Vagina (tissue), 2 donors: ENCODE measurements at regions not wholly inside any gene's neighbourhood (a gene's known extent, or its start where the extent isn't known, plus 50 kb on each side); places are given as distances from the start of the nearest gene placed in this dataset.
"Not testable (repeated sequence)": the region's sequence is repeated elsewhere in the genome, so short reads cannot be mapped to it uniquely, and the experiment has no call there.

ENCODE experiments used
- POLR2A ChIP-seq, 2 donors: fragments of 450-650 bp; IDR thresholded peaks; one replicate each; pipeline ENCODE4 v1.6.1; 2017; ENCODE audit warnings: antibody characterized with exemption in 2 of 2, mild to moderate bottlenecking in 2 of 2, moderate library complexity in 2 of 2
- POLR2AphosphoS5 ChIP-seq, 2 donors: sonication (generic); formaldehyde crosslinking; IDR thresholded peaks; one replicate each; pipeline ENCODE4 v1.9.0; 2017; ENCODE audit warnings: antibody characterized with exemption in 2 of 2, mild to moderate bottlenecking in 2 of 2, low read depth in 1 of 2; ENCODE audit not compliant: insufficient read depth in 1 of 2
- TF ChIP-seq, protein P1 (sequence below), 3 experiments: fragments of 450-650 bp in 2 of 3; fragments of 200-600 bp in 1 of 3; sonication (generic) in 1 of 3; IDR thresholded peaks; one replicate each; pipeline ENCODE4 v1.5.1; 2017 to 2019; ENCODE audit warnings: antibody characterized with exemption in 3 of 3, mild to moderate bottlenecking in 2 of 3, moderate library complexity in 2 of 3

DNA sequence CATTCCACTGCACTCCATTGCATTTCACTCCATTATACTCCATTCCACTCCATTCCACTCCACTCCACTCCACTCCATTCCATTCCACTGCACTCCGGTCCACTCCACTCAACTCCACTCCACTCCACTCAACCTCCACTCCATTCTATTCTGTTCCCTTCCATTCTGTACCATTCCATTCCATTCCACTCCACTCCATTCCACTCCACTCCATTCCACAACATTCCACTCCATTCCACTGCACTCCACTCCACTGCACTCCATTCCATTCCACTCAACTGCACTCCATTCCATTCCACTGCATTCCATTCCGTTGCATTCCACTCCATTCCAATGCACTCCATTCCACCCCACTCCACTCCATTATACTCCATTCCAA, 2565.3 kb upstream of the TPTE start:
- TF ChIP-seq POLR2AphosphoS5 (IDR thresholded peaks at IDR 0.05; ENCODE audit: insufficient read depth in 1 of 2, low read depth in 1 of 2); POLR2A (IDR thresholded peaks at IDR 0.05): not testable (repeated sequence)
- TF ChIP-seq, protein P1, sequence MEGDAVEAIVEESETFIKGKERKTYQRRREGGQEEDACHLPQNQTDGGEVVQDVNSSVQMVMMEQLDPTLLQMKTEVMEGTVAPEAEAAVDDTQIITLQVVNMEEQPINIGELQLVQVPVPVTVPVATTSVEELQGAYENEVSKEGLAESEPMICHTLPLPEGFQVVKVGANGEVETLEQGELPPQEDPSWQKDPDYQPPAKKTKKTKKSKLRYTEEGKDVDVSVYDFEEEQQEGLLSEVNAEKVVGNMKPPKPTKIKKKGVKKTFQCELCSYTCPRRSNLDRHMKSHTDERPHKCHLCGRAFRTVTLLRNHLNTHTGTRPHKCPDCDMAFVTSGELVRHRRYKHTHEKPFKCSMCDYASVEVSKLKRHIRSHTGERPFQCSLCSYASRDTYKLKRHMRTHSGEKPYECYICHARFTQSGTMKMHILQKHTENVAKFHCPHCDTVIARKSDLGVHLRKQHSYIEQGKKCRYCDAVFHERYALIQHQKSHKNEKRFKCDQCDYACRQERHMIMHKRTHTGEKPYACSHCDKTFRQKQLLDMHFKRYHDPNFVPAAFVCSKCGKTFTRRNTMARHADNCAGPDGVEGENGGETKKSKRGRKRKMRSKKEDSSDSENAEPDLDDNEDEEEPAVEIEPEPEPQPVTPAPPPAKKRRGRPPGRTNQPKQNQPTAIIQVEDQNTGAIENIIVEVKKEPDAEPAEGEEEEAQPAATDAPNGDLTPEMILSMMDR (IDR thresholded peaks at IDR 0.05) = not testable (repeated sequence)
